ENCODE measurements at regions not wholly inside any gene's neighbourhood (a gene's known extent, or its start where the extent isn't known, plus 50 kb on each side); places are given as distances from the start of the nearest gene placed in this dataset.

DNA sequence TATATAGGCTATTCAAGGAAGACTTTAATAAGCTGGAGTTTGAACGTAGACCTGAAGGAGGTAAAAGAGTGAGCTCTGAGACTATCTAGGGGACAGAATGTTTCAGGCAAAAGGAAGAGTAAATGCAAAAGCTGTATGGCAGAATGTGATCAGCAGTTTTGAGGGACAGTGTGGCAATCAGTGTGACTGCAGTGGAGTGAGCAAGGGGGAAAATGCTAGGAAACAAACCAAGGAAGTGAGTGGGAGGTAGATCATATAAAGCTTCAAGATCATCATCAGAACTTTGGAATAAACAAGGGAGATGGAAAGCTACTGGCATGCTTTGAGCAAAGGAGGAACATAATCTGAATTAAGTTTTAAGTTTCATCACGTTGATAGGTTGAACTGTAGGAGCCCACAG, 67.5 kb upstream of the BTG1 start:
- TF ChIP-seq, protein P1, sequence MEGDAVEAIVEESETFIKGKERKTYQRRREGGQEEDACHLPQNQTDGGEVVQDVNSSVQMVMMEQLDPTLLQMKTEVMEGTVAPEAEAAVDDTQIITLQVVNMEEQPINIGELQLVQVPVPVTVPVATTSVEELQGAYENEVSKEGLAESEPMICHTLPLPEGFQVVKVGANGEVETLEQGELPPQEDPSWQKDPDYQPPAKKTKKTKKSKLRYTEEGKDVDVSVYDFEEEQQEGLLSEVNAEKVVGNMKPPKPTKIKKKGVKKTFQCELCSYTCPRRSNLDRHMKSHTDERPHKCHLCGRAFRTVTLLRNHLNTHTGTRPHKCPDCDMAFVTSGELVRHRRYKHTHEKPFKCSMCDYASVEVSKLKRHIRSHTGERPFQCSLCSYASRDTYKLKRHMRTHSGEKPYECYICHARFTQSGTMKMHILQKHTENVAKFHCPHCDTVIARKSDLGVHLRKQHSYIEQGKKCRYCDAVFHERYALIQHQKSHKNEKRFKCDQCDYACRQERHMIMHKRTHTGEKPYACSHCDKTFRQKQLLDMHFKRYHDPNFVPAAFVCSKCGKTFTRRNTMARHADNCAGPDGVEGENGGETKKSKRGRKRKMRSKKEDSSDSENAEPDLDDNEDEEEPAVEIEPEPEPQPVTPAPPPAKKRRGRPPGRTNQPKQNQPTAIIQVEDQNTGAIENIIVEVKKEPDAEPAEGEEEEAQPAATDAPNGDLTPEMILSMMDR (IDR thresholded peaks at IDR 0.05), result no peak
- TF ChIP-seq POLR2A (IDR thresholded peaks at IDR 0.05), result no peak

All from heart left ventricle (tissue), 13 donors.